Tongue (tissue), 1 donor: ENCODE measurements at regions not wholly inside any gene's neighbourhood (a gene's known extent, or its start where the extent isn't known, plus 50 kb on each side); places are given as distances from the start of the nearest gene placed in this dataset.
A peak's percentile ranks its signal among the peaks of the same experiment; 100 is the strongest.

Experiments used
- DNase-seq: peaks from one replicate; pipeline ENCODE4 v3.0.0-alpha.2; 2015

GRCh38 chr11:130737866-130738431 is 178.3 kb downstream of the SNX19 start:
- peak; percentile 81 for DNase-seq

- no peak for DNase-seq
Measured at GRCh38 chr11:130738611-130739010, 177.7 kb downstream of the SNX19 start.

- DNase-seq = no peak
Measured at GRCh38 chr11:130740819-130741218, 175.5 kb downstream of the SNX19 start.

GRCh38 chr11:130744794-130745193 is 171.5 kb downstream of the SNX19 start:
- DNase-seq = no peak

- no peak for DNase-seq
Measured at GRCh38 chr11:130749216-130749615, 167.1 kb downstream of the SNX19 start.

- no peak for DNase-seq
Measured at GRCh38 chr11:130760515-130761125, 155.7 kb downstream of the SNX19 start.

GRCh38 chr11:130761560-130762220 is 154.6 kb downstream of the SNX19 start:
- DNase-seq = no peak

- no peak for DNase-seq
Measured at GRCh38 chr11:130762638-130763037, 153.6 kb downstream of the SNX19 start.

- DNase-seq = no peak
Measured at GRCh38 chr11:130763087-130763980, 152.9 kb downstream of the SNX19 start.

- DNase-seq = no peak
Measured at GRCh38 chr11:130765406-130765805, 150.9 kb downstream of the SNX19 start.

GRCh38 chr11:130765951-130766649 is 150.2 kb downstream of the SNX19 start:
- no peak for DNase-seq

GRCh38 chr11:130766650-130767565 is 149.4 kb downstream of the SNX19 start:
- DNase-seq = no peak

GRCh38 chr11:130769782-130770535 is 146.3 kb downstream of the SNX19 start:
- DNase-seq = no peak

GRCh38 chr11:130771708-130772107 is 144.6 kb downstream of the SNX19 start:
- no peak for DNase-seq

GRCh38 chr11:130772266-130773227 is 143.7 kb downstream of the SNX19 start:
- DNase-seq = no peak

- DNase-seq = no peak
Measured at GRCh38 chr11:130773244-130773820, 142.9 kb downstream of the SNX19 start.

GRCh38 chr11:130774703-130775102 is 141.6 kb downstream of the SNX19 start:
- no peak for DNase-seq

GRCh38 chr11:130775306-130776060 is 140.8 kb downstream of the SNX19 start:
- DNase-seq = no peak
